NCI-H2227 treated with DMSO at 0.1 percent for 48 hours (cell line): ENCODE measurements at regions not wholly inside any gene's neighbourhood (a gene's known extent, or its start where the extent isn't known, plus 50 kb on each side); places are given as distances from the start of the nearest gene placed in this dataset.
"Not testable (repeated sequence)": the region's sequence is repeated elsewhere in the genome, so short reads cannot be mapped to it uniquely, and the experiment has no call there.

Source experiments
- DNase-seq: peaks from one replicate; lab custom pipeline; 2025; lab: John Stamatoyannopoulos, UW

- no peak for DNase-seq
These were observed 221.0 kb downstream of the SHQ1 start for GRCh38 chr3:72627271-72627670.

- DNase-seq = no peak
These were observed 222.5 kb downstream of the SHQ1 start for GRCh38 chr3:72625602-72626337.

- DNase-seq = no peak
These were observed 223.6 kb downstream of the SHQ1 start for GRCh38 chr3:72624656-72625055.

GRCh38 chr3:72618739-72619138 lies 229.5 kb downstream of the SHQ1 start:
- DNase-seq = no peak

DNA sequence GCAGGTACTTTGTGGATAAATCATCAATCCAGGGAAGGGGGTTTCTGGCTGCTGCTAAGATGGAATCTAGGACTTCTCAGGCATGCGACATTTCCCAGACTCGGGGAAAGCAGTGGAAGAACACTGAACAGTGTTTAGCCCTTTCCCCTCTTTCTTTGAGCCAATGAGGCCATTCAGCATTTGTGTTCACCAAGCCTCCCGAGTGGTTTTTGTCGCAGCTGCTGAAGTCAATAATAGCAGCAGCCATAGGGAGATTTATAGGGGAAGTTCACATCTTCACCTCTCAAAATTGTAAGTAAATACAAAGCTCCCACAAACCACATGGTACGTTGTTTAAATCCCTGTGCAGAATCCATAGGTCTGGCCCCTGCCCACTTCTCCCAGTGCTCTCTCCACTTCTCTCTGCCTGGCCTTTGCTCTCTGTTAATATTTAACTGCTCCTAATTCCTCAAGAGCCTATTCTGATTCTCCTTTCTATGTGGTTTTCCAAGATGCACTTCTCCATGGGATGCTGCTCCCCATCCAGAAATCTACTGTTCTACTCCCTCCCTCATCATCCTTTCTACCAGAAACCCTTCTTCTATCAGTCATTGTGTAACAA lies 230.7 kb downstream of the SHQ1 start:
- peak; percentile 7 for DNase-seq

- no peak for DNase-seq
These were observed 232.5 kb downstream of the SHQ1 start for GRCh38 chr3:72615776-72616175.

DNA sequence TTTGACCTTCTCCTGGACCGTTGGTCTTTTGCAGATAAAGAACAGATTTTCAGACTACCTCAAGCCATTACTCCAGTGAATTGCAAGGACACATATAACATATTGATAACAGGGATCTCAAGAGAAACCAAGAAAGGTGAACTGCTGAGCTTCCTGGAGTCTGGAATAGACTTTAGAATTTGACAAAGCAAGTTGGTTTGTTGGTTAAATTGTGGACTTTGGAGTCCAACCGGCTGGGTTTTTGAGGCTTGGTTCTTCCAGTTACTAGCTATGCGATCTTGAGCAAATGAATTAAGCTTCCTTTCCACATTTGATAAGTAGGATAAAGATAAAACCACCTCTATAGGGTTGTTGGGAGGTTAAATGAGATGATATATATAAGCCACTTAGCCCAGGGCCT lies 233.1 kb downstream of the SHQ1 start:
- DNase-seq = no peak

DNA sequence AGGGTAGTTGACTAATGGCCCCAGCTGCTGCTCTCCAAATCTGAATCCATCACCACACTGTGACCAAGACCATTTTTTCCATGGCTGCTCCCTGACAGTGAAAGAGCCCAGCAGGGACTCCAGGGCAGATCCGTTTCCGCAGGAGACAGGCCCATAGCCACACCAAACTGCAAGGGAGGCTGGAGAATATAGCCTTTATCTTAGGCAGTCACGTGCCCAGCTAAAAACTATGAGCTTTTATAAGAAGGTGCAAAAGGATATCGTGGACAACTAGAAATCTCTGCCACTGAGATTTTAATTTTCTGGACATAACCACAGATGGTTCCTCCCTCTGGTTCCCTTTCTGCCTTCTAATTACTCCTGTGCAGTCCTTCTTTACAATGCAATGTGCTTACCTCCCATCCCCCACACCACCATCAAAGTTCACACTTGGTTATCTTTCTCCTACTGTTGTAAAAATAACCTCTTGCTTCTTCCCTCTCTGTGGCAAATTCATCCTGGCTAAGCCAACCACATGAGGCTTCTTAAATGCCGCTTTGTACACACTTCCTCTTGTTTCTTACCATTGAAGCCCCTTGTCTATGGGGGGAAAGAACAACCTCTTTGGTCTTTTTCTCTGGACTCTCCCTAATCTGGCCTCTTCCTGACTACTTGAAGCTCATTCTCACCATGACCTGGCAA lies 233.7 kb downstream of the SHQ1 start:
- DNase-seq = no peak

GRCh38 chr3:72613871-72614270 lies 234.4 kb downstream of the SHQ1 start:
- no peak for DNase-seq

DNA sequence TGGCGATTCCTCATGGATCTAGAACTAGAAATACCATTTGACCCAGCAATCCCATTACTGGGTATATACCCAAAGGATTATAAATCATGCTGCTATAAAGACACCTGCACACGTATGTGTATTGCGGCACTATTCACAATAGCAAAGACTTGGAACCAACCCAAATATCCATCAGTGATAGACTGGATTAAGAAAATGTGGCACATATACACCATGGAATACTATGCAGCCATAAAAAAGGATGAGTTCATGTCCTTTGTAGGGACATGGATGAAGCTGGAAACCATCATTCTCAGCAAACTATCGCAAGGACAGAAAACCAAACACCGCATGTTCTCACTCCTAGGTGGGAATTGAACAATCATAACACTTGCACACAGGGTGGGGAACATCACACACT lies 239.1 kb downstream of the SHQ1 start:
- not testable (repeated sequence) for DNase-seq

- DNase-seq = no peak
These were observed 242.0 kb downstream of the SHQ1 start for GRCh38 chr3:72606005-72606800.

GRCh38 chr3:72604328-72604727 lies 243.9 kb downstream of the SHQ1 start:
- DNase-seq = no peak

GRCh38 chr3:72601983-72602750 lies 246.1 kb downstream of the SHQ1 start:
- DNase-seq = no peak

- DNase-seq = no peak
These were observed 247.2 kb downstream of the SHQ1 start for GRCh38 chr3:72601060-72601459.

DNA sequence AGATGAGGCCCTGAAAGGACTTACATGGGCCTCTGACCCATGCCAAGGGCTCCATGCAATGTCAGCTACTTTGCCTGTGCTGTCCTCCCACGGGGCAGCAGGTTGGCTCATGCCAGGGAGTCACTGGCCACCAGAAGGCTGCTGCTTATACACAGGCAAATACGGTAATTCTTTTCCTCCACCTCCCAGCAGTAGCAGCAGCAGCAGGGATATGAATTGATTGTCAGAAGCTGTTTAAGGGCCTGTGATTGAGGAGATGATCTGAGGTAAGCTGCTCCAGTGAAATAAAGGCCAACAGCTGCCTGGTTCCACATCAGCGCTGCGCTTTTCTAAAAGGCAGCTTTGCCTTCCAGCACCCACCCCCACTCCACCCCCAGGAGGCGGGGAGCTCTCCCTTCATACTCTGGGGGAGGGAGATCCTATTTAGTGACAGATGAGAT lies 250.5 kb downstream of the SHQ1 start:
- peak; percentile 14 for DNase-seq

GRCh38 chr3:72597043-72597442 lies 251.2 kb downstream of the SHQ1 start:
- DNase-seq = no peak

GRCh38 chr3:72595927-72596610 lies 252.2 kb downstream of the SHQ1 start:
- no peak for DNase-seq

DNA sequence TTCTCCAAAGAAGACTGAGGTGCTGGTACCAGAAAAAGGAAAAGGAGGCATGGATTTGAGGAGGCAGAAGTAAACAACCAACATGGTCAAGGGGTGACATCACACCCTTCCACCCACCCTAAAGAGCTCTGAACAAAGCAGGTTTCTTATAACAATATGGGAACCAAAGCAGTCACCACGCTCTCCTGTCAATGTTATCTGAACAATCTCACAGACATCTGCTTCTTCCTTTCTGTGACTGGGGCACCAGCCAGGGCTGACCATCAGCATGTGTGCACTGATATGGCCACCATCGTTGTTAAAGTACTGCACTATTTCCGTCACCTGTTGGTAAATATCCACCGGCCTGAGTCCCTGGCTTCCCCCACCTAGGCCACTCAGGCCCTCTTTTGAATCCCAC lies 252.9 kb downstream of the SHQ1 start:
- no peak for DNase-seq

- DNase-seq = no peak
These were observed 253.5 kb downstream of the SHQ1 start for GRCh38 chr3:72594615-72595215.

GRCh38 chr3:72593881-72594397 lies 254.3 kb downstream of the SHQ1 start:
- DNase-seq = no peak
